H1 (cell line): ENCODE measurements at regions not wholly inside any gene's neighbourhood (a gene's known extent, or its start where the extent isn't known, plus 50 kb on each side); places are given as distances from the start of the nearest gene placed in this dataset.

ENCODE experiments used
- CTCF ChIA-PET: fragments of 300-600 bp; sonication (Branson Sonifier 250); formaldehyde crosslinking; loops from one replicate; lab custom pipeline; 2021; ENCODE audit not compliant: partially characterized antibody; lab: Charles Lee
- POLR2A ChIA-PET: fragments of 300-600 bp; sonication (Branson Sonifier 250); formaldehyde crosslinking; loops from one replicate; lab custom pipeline; 2021; ENCODE audit warnings: inconsistent platforms; ENCODE audit not compliant: partially characterized antibody; lab: Charles Lee
- DNase-seq, 2 experiments: peaks; one replicate each; pipeline versions ENCODE4 v3.0.0 to v3.0.0-alpha.2; 2010 to 2022; ENCODE audit warnings: low spot score in 2 of 2, low read depth in 1 of 2, mixed read lengths in 1 of 2
- FAIRE-seq: peaks from 2 replicates; lab custom pipeline; 2011; peaks lifted over from hg19 to GRCh38; lab: Jason Lieb, UNC
- H2AFZ ChIP-seq: 2 replicates; pipeline ENCODE4 v1.8.1; 2012; ENCODE audit warnings: low read length, inconsistent platforms
- H2AK5ac ChIP-seq: 2 replicates; pipeline ENCODE4 v1.6.1; 2013; ENCODE audit warnings: low read depth, low read length
- H2BK120ac ChIP-seq: replicated peaks from 2 replicates; pipeline ENCODE3; 2013; ENCODE audit warnings: low read depth, low read length, inconsistent platforms
- H2BK12ac ChIP-seq: 2 replicates; pipeline ENCODE4 v1.6.1; 2013; ENCODE audit warnings: low read depth, low read length
- H2BK15ac ChIP-seq: 2 replicates; pipeline ENCODE4 v1.6.1; 2013; ENCODE audit warnings: low read length
- H2BK20ac ChIP-seq: 2 replicates; pipeline ENCODE4 v1.6.1; 2013; ENCODE audit warnings: low read length
- H2BK5ac ChIP-seq: 2 replicates; pipeline ENCODE4 v1.6.1; 2013; ENCODE audit warnings: low read depth, low read length
- H3K14ac ChIP-seq: 2 replicates; pipeline ENCODE4 v1.6.1; 2013; ENCODE audit warnings: inconsistent platforms; ENCODE audit not compliant: insufficient read length
- H3K18ac ChIP-seq: 2 replicates; pipeline ENCODE4 v1.6.1; 2013; ENCODE audit warnings: low read length; ENCODE audit errors: extremely low read depth
- H3K23ac ChIP-seq: 2 replicates; pipeline ENCODE4 v1.6.1; 2013; ENCODE audit warnings: inconsistent platforms; ENCODE audit not compliant: insufficient read length
- H3K23me2 ChIP-seq: 2 replicates; pipeline ENCODE4 v1.6.1; 2013; ENCODE audit warnings: low read depth, low read length
- H3K27ac ChIP-seq: 2 replicates; pipeline ENCODE4 v1.6.1; 2011; ENCODE audit warnings: low read depth, low read length, inconsistent platforms
- H3K27me3 ChIP-seq, 4 experiments: replicated peaks in 1 of 4; 1 replicate in 1 of 4; 2 replicates in 3 of 4; pipeline versions ENCODE4 v1.6.1 to v1.8.1; 2011 to 2013; ENCODE audit warnings: low read length in 3 of 4, mild to moderate bottlenecking in 3 of 4, inconsistent platforms in 2 of 4, mixed read lengths in 2 of 4, moderate library complexity in 1 of 4; ENCODE audit not compliant: control insufficient read depth in 3 of 4, insufficient read depth in 3 of 4; ENCODE audit errors: extremely low read depth in 1 of 4
- H3K36me3 ChIP-seq, 4 experiments: 2 replicates each; pipeline versions ENCODE4 v1.6.1 to v1.8.1; 2011 to 2013; ENCODE audit warnings: mild to moderate bottlenecking in 4 of 4, low read length in 3 of 4, moderate library complexity in 2 of 4, control low read depth in 1 of 4, inconsistent platforms in 1 of 4; ENCODE audit not compliant: insufficient read depth in 4 of 4, control insufficient read depth in 2 of 4
- H3K4ac ChIP-seq: replicated peaks from 2 replicates; pipeline ENCODE3; 2013; ENCODE audit warnings: low read length, low read depth, mixed read lengths, inconsistent platforms; ENCODE audit not compliant: insufficient read length
- H3K4me1 ChIP-seq, 4 experiments: replicated peaks in 1 of 4; 1 replicate in 1 of 4; 2 replicates in 3 of 4; pipeline versions ENCODE4 v1.6.1 to v1.8.1; 2011 to 2013; ENCODE audit warnings: low read length in 3 of 4, inconsistent platforms in 2 of 4, mixed read lengths in 1 of 4; ENCODE audit not compliant: insufficient read depth in 4 of 4, control insufficient read depth in 3 of 4
- H3K4me2 ChIP-seq, 2 experiments: 2 replicates each; pipeline versions ENCODE4 v1.6.1 to v1.8.1; 2011 to 2013; ENCODE audit warnings: low read depth in 2 of 2, low read length in 2 of 2, control low read depth in 1 of 2, inconsistent platforms in 1 of 2, mild to moderate bottlenecking in 1 of 2; ENCODE audit not compliant: insufficient read depth in 1 of 2
- H3K4me3 ChIP-seq, 4 experiments: fragments of 200-600, 300-600 bp in 1 of 4; sonication (generic), shearing (Covaris generic), sonication (Bioruptor Twin) in 1 of 4; 2 replicates each; pipeline versions ENCODE4 v1.5.1 to v1.8.1; 2011 to 2016; ENCODE audit warnings: low read length in 4 of 4, low read depth in 3 of 4, control low read depth in 2 of 4, inconsistent platforms in 2 of 4, mild to moderate bottlenecking in 2 of 4, mixed read lengths in 1 of 4, moderate library complexity in 1 of 4; ENCODE audit not compliant: insufficient read depth in 2 of 4; ENCODE audit errors: extremely low read depth in 1 of 4
- H3K56ac ChIP-seq: replicated peaks from 2 replicates; pipeline ENCODE3; 2013; ENCODE audit warnings: low read depth, mild to moderate bottlenecking, mixed read lengths, low read length, inconsistent platforms; ENCODE audit not compliant: insufficient read length
- H3K79me1 ChIP-seq: 2 replicates; pipeline ENCODE4 v1.6.1; 2013; ENCODE audit warnings: low read depth, low read length, control low read depth
- H3K79me2 ChIP-seq, 2 experiments: 2 replicates each; pipeline versions ENCODE4 v1.6.1 to v1.8.1; 2012 to 2013; ENCODE audit warnings: low read length in 2 of 2, mild to moderate bottlenecking in 2 of 2, inconsistent platforms in 1 of 2; ENCODE audit not compliant: insufficient read depth in 2 of 2, control insufficient read depth in 1 of 2
- H3K9ac ChIP-seq, 4 experiments: replicated peaks in 1 of 4; 1 replicate in 1 of 4; 2 replicates in 3 of 4; pipeline versions ENCODE4 v1.6.1 to v1.8.1; 2011 to 2013; ENCODE audit warnings: low read depth in 3 of 4, low read length in 3 of 4, control low read depth in 2 of 4, mild to moderate bottlenecking in 2 of 4, moderate library complexity in 2 of 4, inconsistent platforms in 1 of 4; ENCODE audit errors: extremely low read depth in 1 of 4
- H3K9me3 ChIP-seq, 2 experiments: 2 replicates each; pipeline versions ENCODE4 v1.6.1 to v1.8.1; 2012 to 2013; ENCODE audit warnings: mild to moderate bottlenecking in 2 of 2, moderate library complexity in 2 of 2, control low read depth in 1 of 2, inconsistent platforms in 1 of 2, low read depth in 1 of 2, low read length in 1 of 2, mixed read lengths in 1 of 2; ENCODE audit not compliant: insufficient read depth in 2 of 2
- H4K20me1 ChIP-seq, 2 experiments: replicated peaks in 1 of 2; 2 replicates each; pipeline versions ENCODE3 to v1.8.1; 2011 to 2013; ENCODE audit warnings: inconsistent platforms in 2 of 2, low read length in 2 of 2, mild to moderate bottlenecking in 1 of 2; ENCODE audit not compliant: insufficient read depth in 2 of 2, control insufficient read depth in 1 of 2
- H4K5ac ChIP-seq: 2 replicates; pipeline ENCODE4 v1.6.1; 2013; ENCODE audit warnings: low read length, low read depth, mixed read lengths, inconsistent platforms; ENCODE audit not compliant: insufficient read length
- H4K8ac ChIP-seq: 2 replicates; pipeline ENCODE4 v1.8.0; 2013; ENCODE audit warnings: mild to moderate bottlenecking, moderate library complexity, low read length, inconsistent platforms; ENCODE audit not compliant: insufficient read depth; ENCODE audit errors: extremely low read depth
- H4K91ac ChIP-seq: replicated peaks from 2 replicates; pipeline ENCODE3; 2013; ENCODE audit warnings: low read length, mixed read lengths, inconsistent platforms; ENCODE audit not compliant: insufficient read length
- BACH1 ChIP-seq: IDR thresholded peaks from 2 replicates; pipeline ENCODE4 v1.6.1; 2012; ENCODE audit warnings: low read length, improper control_type of control experiment
- CEBPB ChIP-seq: IDR thresholded peaks from 2 replicates; pipeline ENCODE4 v1.6.1; 2012; ENCODE audit warnings: low read depth, low read length
- EGR1 ChIP-seq: IDR thresholded peaks from 2 replicates; pipeline ENCODE4 v1.6.1; 2011; ENCODE audit warnings: low read depth, low read length, borderline replicate concordance
- GABPA ChIP-seq: IDR thresholded peaks from 2 replicates; pipeline ENCODE4 v1.6.1; 2011; ENCODE audit warnings: mild to moderate bottlenecking, low read length, moderate library complexity, borderline replicate concordance; ENCODE audit not compliant: insufficient read depth
- KDM5A ChIP-seq: fragments of 200-600 bp; IDR thresholded peaks from 2 replicates; pipeline ENCODE4 v1.7.1; 2012; ENCODE audit warnings: mild to moderate bottlenecking, low read length, inconsistent platforms, mixed read lengths
- RBBP5 ChIP-seq: IDR thresholded peaks from 2 replicates; pipeline ENCODE4 v1.7.1; 2012; ENCODE audit warnings: low read depth, mild to moderate bottlenecking, inconsistent platforms, low read length, moderate library complexity, borderline replicate concordance
- TBP ChIP-seq: IDR thresholded peaks from 2 replicates; pipeline ENCODE4 v1.6.1; 2011; ENCODE audit warnings: low read depth, low read length, improper control_type of control experiment
- WGBS, 2 experiments: shearing (Covaris generic) in 1 of 2; methylation state at CpG; one replicate each; pipeline versions ENCODE4 v1.1.6 to v1.1.7; 2013 to 2015; ENCODE audit warnings: low lambda C conversion rate in 2 of 2, mixed read lengths in 2 of 2, inconsistent platforms in 1 of 2, low coverage in 1 of 2, missing lambda C conversion rate in 1 of 2; ENCODE audit not compliant: insufficient replicate concordance in 2 of 2, insufficient coverage in 1 of 2, insufficient read length in 1 of 2; ENCODE audit errors: extremely low coverage in 1 of 2, missing lambda C conversion rate in 1 of 2; 5-methylcytosine and 5-hydroxymethylcytosine counted together

DNA sequence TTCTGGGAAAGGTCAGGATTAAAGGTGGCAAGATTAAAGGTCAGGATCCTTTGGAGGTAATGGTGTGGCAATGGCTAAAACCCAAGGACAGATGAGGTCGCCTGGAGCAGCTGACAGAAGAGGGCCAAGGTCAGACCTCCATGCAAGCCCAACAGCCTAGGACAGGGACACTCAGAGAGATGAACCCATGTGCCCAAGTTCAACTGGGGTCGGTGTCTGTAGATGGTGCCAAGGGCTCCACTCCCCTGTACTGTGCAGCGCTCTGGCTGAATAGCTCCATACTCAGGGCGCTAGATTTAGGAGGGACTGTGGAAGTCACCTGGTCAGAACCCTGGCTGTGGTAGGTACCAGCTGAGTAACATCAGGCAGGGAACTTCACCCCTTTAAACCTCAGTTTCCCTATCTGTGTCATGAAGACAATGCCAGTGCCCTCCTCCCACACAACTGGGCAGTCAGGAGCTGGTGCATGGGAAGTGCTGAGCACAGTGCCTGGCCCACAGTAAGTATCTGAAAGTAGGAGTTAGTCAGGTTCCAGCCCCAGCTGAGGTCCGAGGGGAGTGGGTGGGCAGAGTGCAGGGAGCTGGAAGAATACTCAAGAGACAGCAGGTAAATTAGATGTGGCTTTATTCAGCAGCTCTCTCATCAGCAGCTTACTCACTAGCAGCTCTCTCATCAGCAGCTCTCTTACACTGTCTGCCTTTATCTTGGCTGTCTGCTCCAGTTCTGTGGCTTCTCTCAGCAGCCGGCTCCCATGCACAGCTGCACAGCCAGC, 327.1 kb downstream of the GLRX3 start:
- no peak for FAIRE-seq
- POLR2A ChIA-PET, result no interaction called here
- no peaks in the 10 kb centered on the region for H4K20me1 ChIP-seq
- 90% methylated on average over 6 of the region's 6 CpGs; no CpG with 5 or more reads in 1 of the 2 experiments for WGBS, 2 experiments
- no peaks in the 10 kb centered on the region for H3K36me3 ChIP-seq
- H3K27ac ChIP-seq, result no peak overlapping the region
- H3K23me2 ChIP-seq, result no peaks in the 10 kb centered on the region
- H3K4me2 ChIP-seq, result no peak overlapping the region
- H2BK5ac ChIP-seq, result no peak overlapping the region
- H3K4me3 ChIP-seq, result no peak overlapping the region
- H3K4ac ChIP-seq, result no peak overlapping the region
- CTCF ChIA-PET, result interaction anchor here (1.3 to 2.3 kb wide), 4 partner anchors 8 to 46 kb away, joined by 3 to 8 read pairs (median 4); no protein-coding TSS in a partner anchor
- no peaks in the 10 kb centered on the region for H3K79me1 ChIP-seq
- H2AFZ ChIP-seq, result no peak overlapping the region
- no peak overlapping the region for H4K5ac ChIP-seq
- no peak overlapping the region for H2AK5ac ChIP-seq
- peak in 1 of 2 experiments; percentile 16 for DNase-seq
- H2BK20ac ChIP-seq, result no peak overlapping the region
- H2BK120ac ChIP-seq, result no peak overlapping the region
- no peak overlapping the region for H4K91ac ChIP-seq
- H2BK12ac ChIP-seq, result no peak overlapping the region
- H3K79me2 ChIP-seq, result no peaks in the 10 kb centered on the region
- H3K14ac ChIP-seq, result no peak overlapping the region
- no peak overlapping the region for H3K18ac ChIP-seq
- H3K23ac ChIP-seq, result no peak overlapping the region
- H3K9ac ChIP-seq, result no peak overlapping the region
- H3K56ac ChIP-seq, result no peak overlapping the region
- no peaks in the 10 kb centered on the region for H3K27me3 ChIP-seq
- no peak overlapping the region for H4K8ac ChIP-seq
- H3K9me3 ChIP-seq, result peaks cover 0 to 2% of the 10 kb centered on the region in 2 experiments; a peak in 1 of 4 replicates
- no peak overlapping the region for H2BK15ac ChIP-seq
- no peaks in the 10 kb centered on the region for H3K4me1 ChIP-seq
- TF ChIP-seq CEBPB, result no peak
- no peak for TF ChIP-seq GABPA
- TF ChIP-seq BACH1, result no peak
- TF ChIP-seq TBP, result no peak
- TF ChIP-seq EGR1, result no peak
- no peak for TF ChIP-seq KDM5A
- no peak for TF ChIP-seq RBBP5
